ENCODE measurements at regions not wholly inside any gene's neighbourhood (a gene's known extent, or its start where the extent isn't known, plus 50 kb on each side); places are given as distances from the start of the nearest gene placed in this dataset.

DNA sequence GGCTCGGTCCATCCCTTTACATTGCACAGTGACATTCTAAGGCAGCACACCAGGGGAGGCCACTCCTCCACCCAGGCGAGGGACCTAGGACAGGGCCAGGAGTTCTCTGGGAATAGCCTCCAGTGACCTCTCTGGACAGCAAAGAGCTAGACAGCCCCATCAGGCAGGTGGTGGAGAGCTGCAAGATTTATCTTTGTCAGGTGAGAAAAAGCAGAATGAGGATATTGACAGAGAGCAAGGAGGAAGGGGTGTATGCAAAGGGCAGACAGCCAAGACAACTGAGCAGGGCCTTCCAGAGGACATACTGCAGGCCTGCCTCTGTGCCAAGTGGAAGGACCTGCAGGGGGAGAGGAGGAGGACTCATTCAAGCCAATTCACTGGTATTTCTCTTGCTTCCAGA lies 112.4 kb upstream of the MAX start:
- peaks cover 7% of the 10 kb centered on the region for H3K4me1 ChIP-seq (ENCODE audit: control insufficient read depth, insufficient read depth, low read length)
- H3K9ac ChIP-seq (ENCODE audit: low read depth, low read length): no peak overlapping the region
- intact Hi-C loops (cut with micrococcal nuclease) (loop anchor here (5.0 kb wide), 1 partner anchor 118 kb away; no protein-coding TSS in a partner anchor), in situ Hi-C loops (cut with MboI; ENCODE audit: low sequenced_read_pairs) (no loop called here), dilution Hi-C loops (cut with HindIII; ENCODE audit: low sequenced_read_pairs, unreplicated experiment) (no loop called here)
- H3K27ac ChIP-seq (ENCODE audit: insufficient read depth, low read length): no peak overlapping the region
- H4K5ac ChIP-seq (ENCODE audit: low read depth, low read length): no peak overlapping the region
- H2BK5ac ChIP-seq (ENCODE audit: low read depth, low read length, poor library complexity, severe bottlenecking): no peak overlapping the region
- no peak overlapping the region for H3K56ac ChIP-seq (ENCODE audit: extremely low read depth, insufficient read depth, low read length)
- no peak overlapping the region for H4K8ac ChIP-seq (ENCODE audit: low read depth in 2 of 2, low read length in 2 of 2)
- H4K20me1 ChIP-seq (ENCODE audit: insufficient read depth, low read length): no peaks in the 10 kb centered on the region
- no CpG with 5 or more reads among the region's 2 CpGs for WGBS, 2 experiments (ENCODE audit: extremely low coverage in 2 of 2, insufficient read length in 1 of 2)
- H3K79me1 ChIP-seq (ENCODE audit: low read depth in 1 of 2, low read length in 2 of 2): no peaks in the 10 kb centered on the region
- no peak overlapping the region for H2AK9ac ChIP-seq (replicated peaks; ENCODE audit: low read depth, low read length, poor library complexity)
- no peak overlapping the region for H3K4me3 ChIP-seq (ENCODE audit: insufficient read depth, low read depth, low read length)
- no TSS peak for BruUV-seq (replicated peaks)
- no peak overlapping the region for H3K23ac ChIP-seq (ENCODE audit: low read depth, low read length)
- no peak overlapping the region for H2AK5ac ChIP-seq (ENCODE audit: low read depth, low read length)
- no peak overlapping the region for H3K14ac ChIP-seq (replicated peaks; ENCODE audit: low read depth, low read length)
- CTCF ChIA-PET: interaction anchor here (1.0 kb wide), 1 partner anchor 8 kb away, joined by 3 read pairs; no protein-coding TSS in a partner anchor
- ATAC-seq (ENCODE audit: low read depth) (no peak), DNase-seq (no peak)
- H3K4ac ChIP-seq (ENCODE audit: low read depth, low read length): no peak overlapping the region
- H3K36me3 ChIP-seq (ENCODE audit: control insufficient read depth, insufficient read depth, low read length): no peaks in the 10 kb centered on the region
- H3K4me2 ChIP-seq (ENCODE audit: low read depth, low read length): no peak overlapping the region
- H4K91ac ChIP-seq (ENCODE audit: insufficient read depth, low read depth, low read length): no peak overlapping the region
- peaks cover 7% of the 10 kb centered on the region for H3K9me1 ChIP-seq (ENCODE audit: insufficient read depth, low read length)
- no peak for TF ChIP-seq RCOR1 (IDR thresholded peaks at IDR 0.05; ENCODE audit: insufficient replicate concordance, low read length)
- TF ChIP-seq CEBPB (IDR thresholded peaks at IDR 0.05; ENCODE audit: low read depth, low read length): no peak
- TF ChIP-seq NFE2L2 (IDR thresholded peaks at IDR 0.05; ENCODE audit: low read depth, low read length): no peak
- no peak for TF ChIP-seq MAZ (IDR thresholded peaks at IDR 0.05; ENCODE audit: borderline replicate concordance, low read depth, low read length)
- TF ChIP-seq RAD21 (IDR thresholded peaks at IDR 0.05; ENCODE audit: low read length): no peak
- TF ChIP-seq, protein P1, sequence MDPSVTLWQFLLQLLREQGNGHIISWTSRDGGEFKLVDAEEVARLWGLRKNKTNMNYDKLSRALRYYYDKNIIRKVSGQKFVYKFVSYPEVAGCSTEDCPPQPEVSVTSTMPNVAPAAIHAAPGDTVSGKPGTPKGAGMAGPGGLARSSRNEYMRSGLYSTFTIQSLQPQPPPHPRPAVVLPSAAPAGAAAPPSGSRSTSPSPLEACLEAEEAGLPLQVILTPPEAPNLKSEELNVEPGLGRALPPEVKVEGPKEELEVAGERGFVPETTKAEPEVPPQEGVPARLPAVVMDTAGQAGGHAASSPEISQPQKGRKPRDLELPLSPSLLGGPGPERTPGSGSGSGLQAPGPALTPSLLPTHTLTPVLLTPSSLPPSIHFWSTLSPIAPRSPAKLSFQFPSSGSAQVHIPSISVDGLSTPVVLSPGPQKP (IDR thresholded peaks at IDR 0.05; ENCODE audit: borderline replicate concordance, low read depth, low read length): no peak
- no peak for TF ChIP-seq MXI1 (IDR thresholded peaks at IDR 0.05; ENCODE audit: borderline replicate concordance, low read depth, low read length)
- TF ChIP-seq, protein P2, sequence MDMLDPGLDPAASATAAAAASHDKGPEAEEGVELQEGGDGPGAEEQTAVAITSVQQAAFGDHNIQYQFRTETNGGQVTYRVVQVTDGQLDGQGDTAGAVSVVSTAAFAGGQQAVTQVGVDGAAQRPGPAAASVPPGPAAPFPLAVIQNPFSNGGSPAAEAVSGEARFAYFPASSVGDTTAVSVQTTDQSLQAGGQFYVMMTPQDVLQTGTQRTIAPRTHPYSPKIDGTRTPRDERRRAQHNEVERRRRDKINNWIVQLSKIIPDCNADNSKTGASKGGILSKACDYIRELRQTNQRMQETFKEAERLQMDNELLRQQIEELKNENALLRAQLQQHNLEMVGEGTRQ (IDR thresholded peaks at IDR 0.05; ENCODE audit: low read depth, low read length): no peak
- TF ChIP-seq SMC3 (IDR thresholded peaks at IDR 0.05; ENCODE audit: low read depth, low read length): no peak
- TF ChIP-seq MAFK (IDR thresholded peaks at IDR 0.05; ENCODE audit: low read depth, low read length): no peak
- TF ChIP-seq POLR2A (IDR thresholded peaks at IDR 0.05; ENCODE audit: low read depth, low read length): no peak
- no peak for TF ChIP-seq BHLHE40 (IDR thresholded peaks at IDR 0.05; ENCODE audit: low read depth, low read length)
- no peak for TF ChIP-seq CHD1 (IDR thresholded peaks at IDR 0.05; ENCODE audit: low read depth, low read length)
- no peak for TF ChIP-seq RFX5 (IDR thresholded peaks at IDR 0.05; ENCODE audit: low read depth, low read length)
- POLR2A ChIA-PET (ENCODE audit: unreplicated experiment): no interaction called here
- H2AFZ ChIP-seq (replicated peaks; ENCODE audit: low read length, poor library complexity): no peak overlapping the region
- H2BK20ac ChIP-seq (ENCODE audit: low read depth, low read length): no peak overlapping the region
- no peak overlapping the region for H2BK15ac ChIP-seq (ENCODE audit: low read depth, low read length)
- no peak overlapping the region for H3K18ac ChIP-seq (ENCODE audit: low read depth, low read length)
- H2BK120ac ChIP-seq (ENCODE audit: low read depth, low read length): no peak overlapping the region
- H3K27me3 ChIP-seq (ENCODE audit: control insufficient read depth, insufficient read depth, low read length): no peaks in the 10 kb centered on the region
- no peaks in the 10 kb centered on the region for H3K9me3 ChIP-seq (ENCODE audit: control insufficient read depth, insufficient read depth, low read length)

All from IMR-90 (cell line).